Omental fat pad (tissue), 3 donors: ENCODE measurements at regions not wholly inside any gene's neighbourhood (a gene's known extent, or its start where the extent isn't known, plus 50 kb on each side); places are given as distances from the start of the nearest gene placed in this dataset.

Experiments
- ATAC-seq: fragments of 150-250 bp; one replicate; pipeline ENCODE4 v1.9.1; 2016; ENCODE audit warnings: mild to moderate bottlenecking, moderate library complexity; ENCODE audit not compliant: low FRiP score
- DNase-seq: peaks from one replicate; pipeline ENCODE4 v3.0.0-alpha.2; 2019; ENCODE audit warnings: low spot score
- CTCF ChIP-seq, 3 donors: fragments of 450-650 bp; IDR thresholded peaks; one replicate each; pipeline ENCODE4 v1.5.1; 2016 to 2017; ENCODE audit warnings: antibody characterized with exemption in 3 of 3, mild to moderate bottlenecking in 3 of 3, moderate library complexity in 2 of 3

GRCh38 chr2:186125156-186125555, 360.9 kb upstream of the ZC3H15 start:
- no peak for TF ChIP-seq CTCF (IDR thresholded peaks at IDR 0.05)
- DNase-seq (no peak), ATAC-seq (no peak)

GRCh38 chr2:186125625-186126024, 360.4 kb upstream of the ZC3H15 start:
- no peak for ATAC-seq
- no peak for TF ChIP-seq CTCF (IDR thresholded peaks at IDR 0.05)
- no peak for DNase-seq

GRCh38 chr2:186126181-186126580, 359.9 kb upstream of the ZC3H15 start:
- no peak for DNase-seq
- TF ChIP-seq CTCF (IDR thresholded peaks at IDR 0.05): no peak
- ATAC-seq: no peak

GRCh38 chr2:186129767-186130581, 356.1 kb upstream of the ZC3H15 start:
- DNase-seq: no peak
- no peak for ATAC-seq
- TF ChIP-seq CTCF (IDR thresholded peaks at IDR 0.05): no peak

GRCh38 chr2:186130748-186131641, 355.1 kb upstream of the ZC3H15 start:
- ATAC-seq: no peak
- DNase-seq: no peak

GRCh38 chr2:186135686-186136085, 350.4 kb upstream of the ZC3H15 start:
- no peak for ATAC-seq
- TF ChIP-seq CTCF (IDR thresholded peaks at IDR 0.05): no peak
- DNase-seq: no peak

More at GRCh38 chr2:186130748-186131641, 355.1 kb upstream of the ZC3H15 start:
- no peak for TF ChIP-seq CTCF (IDR thresholded peaks at IDR 0.05)
